GM19035 (cell line): ENCODE measurements at regions not wholly inside any gene's neighbourhood (a gene's known extent, or its start where the extent isn't known, plus 50 kb on each side); places are given as distances from the start of the nearest gene placed in this dataset.
"Not testable (repeated sequence)": the region's sequence is repeated elsewhere in the genome, so short reads cannot be mapped to it uniquely, and the experiment has no call there.

Experiments
- ATAC-seq: cut with Tn5 transposase; IDR thresholded peaks from one replicate; pipeline ENCODE4 v1.9.1; 2021; ENCODE audit not compliant: unreplicated experiment

- ATAC-seq = not testable (repeated sequence)
These were observed 109.9 kb upstream of the WIPF3 start for GRCh38 chr7:29696402-29696801.

DNA sequence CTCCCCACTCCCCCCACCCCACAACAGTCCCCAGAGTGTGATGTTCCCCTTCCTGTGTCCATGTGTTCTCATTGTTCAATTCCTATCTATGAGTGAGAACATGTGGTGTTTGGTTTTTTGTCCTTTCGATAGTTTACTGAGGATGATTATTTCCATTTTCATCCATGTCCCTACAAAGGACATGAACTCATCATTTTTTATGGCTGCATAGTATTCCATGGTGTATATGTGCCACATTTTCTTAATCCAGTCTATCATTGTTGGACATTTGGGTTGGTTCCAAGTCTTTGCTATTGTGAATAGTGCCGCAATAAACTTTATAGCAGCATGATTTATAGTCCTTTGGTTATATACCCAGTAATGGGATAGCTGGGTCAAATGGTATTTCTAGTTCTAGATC lies 106.6 kb upstream of the WIPF3 start:
- not testable (repeated sequence) for ATAC-seq

- not testable (repeated sequence) for ATAC-seq
These were observed 104.8 kb upstream of the WIPF3 start for GRCh38 chr7:29701540-29701939.

DNA sequence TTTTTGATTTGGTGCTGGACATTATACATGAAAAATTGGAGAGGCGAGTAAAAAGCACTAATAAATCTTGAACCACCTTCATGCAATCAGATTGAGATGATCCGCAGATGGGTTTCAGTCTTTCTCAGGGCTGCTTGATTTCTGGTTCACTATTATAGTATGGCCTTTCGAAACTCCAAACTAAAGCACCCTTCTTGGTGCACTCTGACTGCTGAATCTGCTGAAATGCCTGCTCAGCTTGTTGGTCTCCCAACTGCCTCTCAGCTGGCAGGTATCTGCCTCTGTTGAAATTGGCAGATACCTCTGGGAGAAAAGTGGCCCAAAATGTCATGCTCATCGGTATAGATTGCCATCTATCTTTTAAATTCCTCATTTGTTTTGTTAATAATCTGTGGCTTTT lies 102.5 kb upstream of the WIPF3 start:
- ATAC-seq = not testable (repeated sequence)

DNA sequence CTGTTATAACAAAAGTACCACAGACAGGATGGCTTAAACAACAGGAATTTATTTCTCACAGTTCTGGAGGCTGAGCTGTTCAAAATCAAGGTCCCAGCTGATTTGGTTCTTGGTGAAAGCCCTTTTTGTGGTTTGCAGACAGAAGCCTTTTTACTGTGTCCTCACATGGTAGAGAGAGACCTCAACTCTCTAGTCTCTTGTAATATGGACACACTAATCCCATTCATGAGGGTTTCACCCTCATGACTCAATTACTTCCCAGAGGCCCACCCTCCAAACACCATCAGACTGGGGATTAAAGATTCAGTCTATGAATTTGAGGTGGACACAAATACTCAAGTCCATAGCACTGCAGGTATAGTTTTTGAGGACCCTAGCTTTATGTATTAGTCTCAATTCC lies 97.3 kb upstream of the WIPF3 start:
- not testable (repeated sequence) for ATAC-seq

GRCh38 chr7:29723127-29723526 lies 83.2 kb upstream of the WIPF3 start:
- not testable (repeated sequence) for ATAC-seq

DNA sequence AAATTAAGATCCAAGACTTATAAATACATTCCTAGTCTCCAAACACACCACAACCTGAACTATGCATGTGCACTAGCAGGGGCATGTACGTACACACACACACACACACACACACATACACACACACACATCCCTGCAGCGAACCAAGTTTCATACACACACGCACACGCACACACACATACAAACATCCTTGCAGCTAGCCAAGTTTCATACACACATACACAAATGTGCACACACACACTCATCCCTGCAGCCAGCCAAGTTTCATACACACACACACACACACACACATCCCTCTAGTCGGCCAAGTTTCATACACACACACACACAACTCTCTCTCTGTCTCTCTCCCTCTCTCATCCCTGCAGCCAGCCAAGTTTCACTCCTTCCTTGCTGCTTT lies 82.7 kb upstream of the WIPF3 start:
- no peak for ATAC-seq

DNA sequence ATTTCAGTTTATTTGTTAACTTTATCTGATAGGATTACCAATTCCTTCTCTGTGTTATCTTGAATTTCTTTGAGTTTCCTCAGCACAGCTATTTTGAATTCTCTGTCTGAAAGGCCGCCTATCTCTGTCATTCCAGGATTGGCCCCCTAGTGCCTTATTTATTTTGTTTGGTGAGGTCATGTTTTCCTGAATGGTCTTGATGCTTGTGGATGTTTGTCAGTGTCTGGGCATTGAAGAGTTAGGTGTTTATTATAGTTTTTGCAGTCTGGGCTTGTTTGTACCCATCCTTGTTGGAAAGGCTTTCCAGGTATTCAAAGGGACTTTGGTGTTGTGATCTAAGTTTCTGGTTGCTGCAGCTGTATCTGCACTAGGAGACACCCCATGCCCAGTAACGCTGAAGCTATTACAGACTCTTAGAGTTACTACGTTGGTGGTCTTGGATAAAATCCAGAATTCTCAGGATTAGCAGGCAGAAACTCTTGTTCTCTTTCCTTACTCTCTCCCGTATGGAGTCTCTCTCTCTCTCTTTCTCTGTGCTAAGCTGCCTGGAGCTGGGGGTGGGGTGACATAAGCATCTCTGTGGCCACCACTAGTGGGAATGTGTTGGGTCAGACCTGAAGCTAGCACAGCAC lies 76.7 kb upstream of the WIPF3 start:
- ATAC-seq = not testable (repeated sequence)

DNA sequence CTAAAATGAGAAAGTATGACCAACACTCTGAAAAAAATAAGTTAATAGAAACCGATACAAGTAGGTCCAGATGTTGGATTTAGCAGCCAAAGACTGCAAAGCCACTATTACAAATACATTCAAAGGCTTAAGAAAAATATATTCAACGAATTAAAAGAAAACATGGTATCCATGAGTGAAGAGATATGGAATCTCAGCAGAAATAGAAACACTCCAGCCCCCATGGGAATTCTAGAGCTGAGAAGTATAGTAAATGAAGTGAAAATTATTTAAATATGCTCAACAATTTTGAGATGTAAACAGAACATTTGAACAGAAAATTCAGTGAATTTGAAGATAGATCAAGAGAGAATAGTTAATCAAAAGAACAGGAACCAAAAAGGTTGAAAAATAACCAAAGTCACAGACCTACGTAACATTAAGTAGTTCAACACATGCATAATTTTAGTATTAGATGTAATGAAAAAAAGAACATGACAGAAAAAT lies 72.0 kb upstream of the WIPF3 start:
- no peak for ATAC-seq

DNA sequence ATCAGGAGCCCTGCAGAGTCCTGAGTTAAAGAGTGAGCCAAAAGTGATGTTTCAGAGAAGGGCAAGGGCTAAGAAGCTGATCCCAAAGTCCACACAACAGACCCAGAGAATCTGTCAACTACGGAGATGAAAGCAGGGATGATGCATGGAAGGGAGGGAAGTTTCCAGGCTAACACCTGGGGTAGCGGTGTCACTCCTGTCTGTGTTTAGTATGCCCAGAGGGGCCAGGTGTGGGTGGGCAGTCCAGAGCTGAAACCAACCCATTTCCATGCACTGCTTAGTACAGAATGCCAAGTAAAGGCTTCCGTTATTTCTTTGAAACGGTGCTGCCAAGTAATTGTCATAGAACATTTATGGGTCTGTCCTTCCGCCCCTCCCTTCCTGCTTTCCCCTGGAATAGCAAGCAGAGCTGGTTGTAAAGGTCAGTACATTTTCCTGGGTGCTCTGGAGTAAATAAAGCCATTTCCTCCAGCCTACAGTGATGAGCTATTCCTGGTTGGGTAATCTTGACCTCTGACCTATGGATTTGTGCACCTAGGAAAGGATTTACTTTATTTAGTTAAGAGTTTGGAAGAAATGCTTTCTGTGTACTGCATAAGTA lies 58.6 kb upstream of the WIPF3 start:
- ATAC-seq = not testable (repeated sequence)

DNA sequence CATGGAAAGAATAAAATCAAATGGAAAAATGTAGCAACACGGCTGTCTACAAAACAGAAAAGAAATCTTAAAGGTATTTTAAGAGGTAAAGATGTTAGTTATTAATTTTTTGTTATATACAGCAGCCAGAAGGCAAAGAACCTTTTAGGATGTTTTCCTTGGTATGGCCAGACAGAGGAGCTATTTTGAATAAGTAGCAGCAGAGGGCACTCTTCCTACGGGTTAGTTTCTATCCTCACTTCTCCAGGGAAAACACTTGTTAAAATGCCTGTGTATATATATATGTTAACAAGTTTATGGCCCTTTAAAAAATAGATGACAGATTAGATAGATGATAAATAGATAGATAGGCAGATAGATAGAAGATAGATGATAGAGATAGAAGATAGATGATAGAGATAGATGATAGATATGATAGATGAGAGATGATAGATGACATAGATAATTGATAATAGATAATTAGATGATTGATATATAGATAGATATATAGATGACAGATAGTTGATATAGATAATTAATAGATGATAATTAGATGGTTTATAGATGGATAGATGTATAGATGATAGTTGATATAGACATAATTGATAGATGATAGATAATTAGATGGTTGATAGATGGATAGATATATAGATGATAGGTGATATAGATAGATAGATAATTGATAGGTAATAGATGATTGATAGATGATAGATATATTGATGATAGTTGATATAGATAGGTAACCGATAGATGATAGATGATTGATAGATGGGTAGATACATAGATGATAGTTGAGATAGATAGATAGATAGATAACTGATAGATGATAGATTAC lies 57.8 kb upstream of the WIPF3 start:
- no peak for ATAC-seq

DNA sequence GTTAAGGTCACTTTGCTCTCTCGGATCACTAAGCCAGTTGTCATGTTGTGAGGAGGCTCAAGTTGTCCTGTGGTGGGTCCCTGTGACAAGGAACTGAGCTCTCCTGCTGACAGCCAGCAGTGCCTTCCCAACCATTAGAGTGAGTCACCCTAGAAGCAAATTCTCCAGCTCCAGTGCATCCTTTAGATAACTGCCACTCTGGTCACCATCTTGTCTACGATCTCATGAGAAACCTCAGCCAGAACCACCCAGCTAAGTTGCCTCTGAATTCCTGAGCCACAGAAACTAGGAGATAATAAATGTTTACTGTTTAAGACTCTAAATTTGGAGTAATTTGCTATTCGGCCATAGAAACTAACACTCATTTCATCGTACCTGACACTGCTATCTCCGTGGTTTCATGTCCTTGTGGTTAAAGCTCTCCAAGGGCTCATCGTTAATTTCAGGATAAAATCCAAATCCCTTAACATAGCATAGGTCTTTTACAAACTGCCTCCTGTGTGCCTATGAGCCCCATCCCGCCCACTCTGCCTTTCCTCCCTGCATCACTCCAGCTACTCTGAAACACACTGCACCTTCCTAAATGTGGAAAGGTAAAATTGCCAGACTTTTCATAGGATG lies 56.5 kb upstream of the WIPF3 start:
- no peak for ATAC-seq

DNA sequence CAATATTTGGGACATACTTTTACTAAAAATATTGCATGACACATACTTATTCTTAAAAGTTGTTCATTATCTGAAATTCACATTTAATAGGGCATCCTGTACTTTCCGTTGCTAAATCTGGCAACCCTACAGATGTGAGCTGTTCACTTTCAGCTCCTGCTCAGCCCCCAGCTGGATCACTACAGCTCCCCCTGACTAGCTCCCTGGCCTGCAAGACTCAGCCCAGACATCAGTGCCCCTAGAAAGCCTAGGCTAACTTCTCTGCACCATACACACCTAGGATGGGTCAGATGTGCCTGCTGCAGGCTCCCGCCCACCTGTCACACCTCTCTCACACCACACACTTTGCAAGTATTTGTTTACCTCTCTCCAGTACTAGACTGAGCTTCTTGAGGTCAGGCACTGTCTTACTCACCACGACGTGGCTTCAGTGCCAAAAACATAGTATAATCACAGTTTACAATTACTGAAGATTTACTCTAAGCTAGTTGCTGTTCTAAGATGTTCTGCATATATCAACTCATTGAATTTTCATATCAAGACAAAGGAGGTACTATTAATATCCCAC lies 55.9 kb upstream of the WIPF3 start:
- not testable (repeated sequence) for ATAC-seq

GRCh38 chr7:29751012-29751411 lies 55.3 kb upstream of the WIPF3 start:
- ATAC-seq = not testable (repeated sequence)

DNA sequence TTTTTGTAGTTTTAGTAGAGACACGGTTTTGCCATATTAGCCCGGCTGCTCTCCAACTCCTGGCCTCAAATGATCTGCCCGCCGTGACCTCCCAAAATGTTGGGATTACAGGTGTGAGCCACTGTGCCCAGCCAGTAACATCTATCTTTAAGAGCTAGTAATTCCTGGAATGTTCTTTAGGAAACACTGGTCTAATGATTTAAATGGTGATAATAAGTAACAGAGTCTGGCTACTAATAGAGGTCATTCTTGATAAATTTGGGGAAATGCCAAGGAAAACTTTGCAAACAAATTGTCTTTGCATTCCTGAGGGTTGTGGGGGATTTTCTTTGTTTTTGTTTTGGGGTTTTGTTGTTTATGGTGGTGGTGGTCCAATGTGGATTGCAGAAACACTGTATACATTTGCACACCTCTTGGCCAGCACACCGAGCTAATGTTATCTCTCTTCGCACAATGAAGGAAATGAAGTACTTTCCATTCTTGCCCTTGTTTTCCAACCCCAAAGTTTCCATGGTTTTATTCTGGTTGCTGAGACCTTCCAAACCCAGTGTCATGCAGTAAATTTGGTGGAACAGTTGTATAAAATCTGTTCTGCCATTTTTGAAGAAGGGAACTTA lies 51.3 kb upstream of the WIPF3 start:
- ATAC-seq = no peak
